Thyroid gland (tissue), 4 donors: ENCODE measurements at regions not wholly inside any gene's neighbourhood (a gene's known extent, or its start where the extent isn't known, plus 50 kb on each side); places are given as distances from the start of the nearest gene placed in this dataset.

Experiments
- DNase-seq, 2 donors: peaks; one replicate each; pipeline ENCODE4 v3.0.0-alpha.2; 2019
- H3K27ac ChIP-seq, 3 donors: fragments of 200-600 bp; sonication (generic); 1 replicate in 2 of 3; 2 replicates in 1 of 3; pipeline ENCODE4 v1.5.1; 2016 to 2019; ENCODE audit warnings: mild to moderate bottlenecking in 1 of 3, moderate library complexity in 1 of 3
- H3K27me3 ChIP-seq: fragments of 200-600 bp; sonication (generic); one replicate; pipeline ENCODE4 v1.5.1; 2019
- H3K36me3 ChIP-seq, 2 donors: fragments of 200-600 bp; sonication (generic); one replicate each; pipeline ENCODE4 v1.5.1; 2016 to 2019
- H3K4me1 ChIP-seq, 2 donors: fragments of 200-600 bp; sonication (generic); one replicate each; pipeline ENCODE4 v1.5.1; 2017 to 2019
- H3K4me3 ChIP-seq, 3 donors: fragments of 200-600 bp; sonication (generic); replicated peaks in 1 of 3; 1 replicate in 2 of 3; 2 replicates in 1 of 3; pipeline ENCODE4 v1.5.1; 2016; ENCODE audit warnings: mild to moderate bottlenecking in 1 of 3
- H3K9me3 ChIP-seq: fragments of 200-600 bp; sonication (generic); one replicate; pipeline ENCODE4 v1.5.1; 2017
- POLR2A ChIP-seq, 2 donors: fragments of 450-650 bp; IDR thresholded peaks; one replicate each; pipeline ENCODE4 v1.6.1; 2017; ENCODE audit warnings: antibody characterized with exemption in 2 of 2, mild to moderate bottlenecking in 2 of 2, moderate library complexity in 1 of 2
- WGBS, 2 donors: methylation state at CpG; one replicate each; pipeline ENCODE4 v1.1.5; 2017; 5-methylcytosine and 5-hydroxymethylcytosine counted together
- intact Hi-C: fragments of 100-400 bp; cut with DNase I; formaldehyde crosslinking; loops from one replicate; pipeline ENCODE4 v1.15.1; 2023
- TF ChIP-seq, protein P1 (sequence below), 6 experiments: fragments of 200-600 bp in 3 of 6; fragments of 450-650 bp in 3 of 6; sonication (generic) in 3 of 6; IDR thresholded peaks; one replicate each; pipeline ENCODE4 v1.5.1; 2016 to 2019; ENCODE audit warnings: antibody characterized with exemption in 6 of 6, mild to moderate bottlenecking in 2 of 6, inconsistent platforms in 1 of 6, moderate library complexity in 1 of 6

DNA sequence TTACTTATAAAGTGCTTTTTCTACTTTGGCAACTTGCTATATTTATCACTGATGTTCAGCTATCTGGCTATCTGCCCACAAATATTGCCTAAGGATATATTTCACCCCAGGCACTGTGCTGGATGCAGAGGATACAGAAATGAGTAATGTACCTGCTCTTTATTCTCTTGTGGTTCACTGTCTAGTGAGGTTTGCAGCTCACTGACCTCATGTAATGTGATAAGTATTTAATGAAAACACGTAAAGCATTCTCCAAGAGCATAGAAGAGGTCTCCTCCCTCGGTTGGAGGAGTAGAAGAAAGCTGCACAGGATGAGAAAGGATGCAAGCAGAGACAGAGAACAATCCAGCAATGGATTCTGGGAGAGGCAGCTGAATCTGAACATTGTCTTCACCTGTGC, 610.7 kb downstream of the CBLN4 start:
- Histone ChIP-seq H3K36me3 (no peaks in the 10 kb centered on the region), H3K27me3 (no peaks in the 10 kb centered on the region), H3K9me3 (no peaks in the 10 kb centered on the region), H3K4me3 (no peak overlapping the region), H3K4me1 (no peaks in the 10 kb centered on the region), H3K27ac (no peak overlapping the region)
- intact Hi-C loops: no loop called here
- TF ChIP-seq, protein P1, sequence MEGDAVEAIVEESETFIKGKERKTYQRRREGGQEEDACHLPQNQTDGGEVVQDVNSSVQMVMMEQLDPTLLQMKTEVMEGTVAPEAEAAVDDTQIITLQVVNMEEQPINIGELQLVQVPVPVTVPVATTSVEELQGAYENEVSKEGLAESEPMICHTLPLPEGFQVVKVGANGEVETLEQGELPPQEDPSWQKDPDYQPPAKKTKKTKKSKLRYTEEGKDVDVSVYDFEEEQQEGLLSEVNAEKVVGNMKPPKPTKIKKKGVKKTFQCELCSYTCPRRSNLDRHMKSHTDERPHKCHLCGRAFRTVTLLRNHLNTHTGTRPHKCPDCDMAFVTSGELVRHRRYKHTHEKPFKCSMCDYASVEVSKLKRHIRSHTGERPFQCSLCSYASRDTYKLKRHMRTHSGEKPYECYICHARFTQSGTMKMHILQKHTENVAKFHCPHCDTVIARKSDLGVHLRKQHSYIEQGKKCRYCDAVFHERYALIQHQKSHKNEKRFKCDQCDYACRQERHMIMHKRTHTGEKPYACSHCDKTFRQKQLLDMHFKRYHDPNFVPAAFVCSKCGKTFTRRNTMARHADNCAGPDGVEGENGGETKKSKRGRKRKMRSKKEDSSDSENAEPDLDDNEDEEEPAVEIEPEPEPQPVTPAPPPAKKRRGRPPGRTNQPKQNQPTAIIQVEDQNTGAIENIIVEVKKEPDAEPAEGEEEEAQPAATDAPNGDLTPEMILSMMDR (IDR thresholded peaks at IDR 0.05): no peak
- TF ChIP-seq POLR2A (IDR thresholded peaks at IDR 0.05): no peak
- no peak for DNase-seq
- 21 to 44% methylated on average over 2 of the region's 2 CpGs for WGBS, 2 donors

DNA sequence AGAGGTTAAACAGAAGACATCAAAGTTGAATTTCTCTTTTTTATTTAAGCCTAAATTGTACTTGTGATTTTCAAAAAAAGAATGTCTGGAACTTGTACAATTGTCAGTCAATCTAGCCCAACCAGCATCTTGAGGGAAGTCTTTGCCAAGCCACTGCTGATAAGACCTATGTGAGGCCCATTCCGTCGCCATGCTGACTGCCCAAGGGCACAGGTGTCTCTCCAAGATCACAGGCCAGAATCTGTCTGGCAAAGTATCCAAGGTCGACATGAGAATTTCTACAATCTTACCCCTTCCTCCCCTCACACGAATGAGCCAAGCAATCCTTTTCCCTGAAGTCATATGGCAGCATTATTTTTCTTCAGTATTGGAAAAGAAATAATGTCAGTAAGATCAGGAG, 614.5 kb downstream of the CBLN4 start:
- WGBS, 2 donors: 83 to 85% methylated on average over 4 of the region's 4 CpGs
- H3K9me3 ChIP-seq: no peaks in the 10 kb centered on the region
- H3K27ac ChIP-seq: no peak overlapping the region
- TF ChIP-seq POLR2A (IDR thresholded peaks at IDR 0.05): no peak
- TF ChIP-seq, protein P1 (IDR thresholded peaks at IDR 0.05): no peak
- no peak overlapping the region for H3K4me3 ChIP-seq
- intact Hi-C loops: no loop called here
- no peak for DNase-seq
- H3K27me3 ChIP-seq: no peaks in the 10 kb centered on the region
- H3K4me1 ChIP-seq: no peaks in the 10 kb centered on the region
- no peaks in the 10 kb centered on the region for H3K36me3 ChIP-seq

DNA sequence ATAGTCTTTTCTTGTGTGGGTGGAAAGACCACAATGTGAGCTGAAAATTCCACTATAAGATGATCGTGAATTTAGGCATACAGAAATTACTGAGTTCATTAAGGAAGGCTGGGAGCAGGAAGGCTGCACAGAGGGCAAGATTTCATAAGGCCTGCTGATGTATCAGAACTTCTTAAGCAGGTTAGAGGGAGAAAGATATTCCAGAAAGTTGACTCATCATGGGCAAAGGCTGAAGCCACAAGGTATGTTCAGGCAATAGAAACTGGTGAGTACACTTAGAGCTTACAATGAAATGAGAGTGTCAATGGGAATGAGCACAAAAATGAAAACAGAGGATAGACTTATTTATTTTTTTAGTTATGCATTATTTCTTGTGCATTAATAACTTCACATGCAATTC, 618.6 kb downstream of the CBLN4 start:
- H3K27ac ChIP-seq: no peak overlapping the region
- TF ChIP-seq, protein P1 (IDR thresholded peaks at IDR 0.05): no peak
- no peak for TF ChIP-seq POLR2A (IDR thresholded peaks at IDR 0.05)
- WGBS, 2 donors: 84 to 88% methylated on average over 1 of the region's 1 CpG
- no peaks in the 10 kb centered on the region for H3K4me1 ChIP-seq
- H3K36me3 ChIP-seq: no peaks in the 10 kb centered on the region
- intact Hi-C loops: no loop called here
- no peaks in the 10 kb centered on the region for H3K9me3 ChIP-seq
- DNase-seq: no peak
- H3K4me3 ChIP-seq: no peak overlapping the region
- no peaks in the 10 kb centered on the region for H3K27me3 ChIP-seq

DNA sequence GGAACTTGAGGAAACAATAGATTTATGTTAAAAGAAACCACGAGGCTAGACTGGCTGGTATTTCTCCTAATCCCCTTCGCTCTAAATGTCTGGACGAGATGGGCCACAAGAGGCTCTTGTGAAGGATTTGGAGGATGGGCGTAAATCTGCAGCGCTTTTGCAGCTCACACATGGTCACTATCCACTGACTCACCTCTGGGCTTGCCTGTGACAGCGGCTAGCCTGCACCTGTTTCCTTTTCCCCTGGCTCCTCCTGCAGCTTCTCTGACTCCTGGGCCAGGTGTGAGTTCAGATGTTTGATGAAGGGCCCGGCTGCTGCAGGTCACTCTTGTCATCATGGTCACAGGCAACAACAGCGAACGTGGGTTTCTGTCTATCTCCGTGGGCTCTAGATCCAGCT, 629.4 kb downstream of the CBLN4 start:
- Histone ChIP-seq H3K4me3 (no peak overlapping the region), H3K4me1 (no peaks in the 10 kb centered on the region), H3K9me3 (no peaks in the 10 kb centered on the region), H3K27me3 (no peaks in the 10 kb centered on the region), H3K36me3 (no peaks in the 10 kb centered on the region), H3K27ac (no peak overlapping the region)
- WGBS, 2 donors: 47 to 53% methylated on average over 10 of the region's 10 CpGs
- TF ChIP-seq, protein P1 (IDR thresholded peaks at IDR 0.05): no peak
- no peak for DNase-seq
- intact Hi-C loops: no loop called here

DNA sequence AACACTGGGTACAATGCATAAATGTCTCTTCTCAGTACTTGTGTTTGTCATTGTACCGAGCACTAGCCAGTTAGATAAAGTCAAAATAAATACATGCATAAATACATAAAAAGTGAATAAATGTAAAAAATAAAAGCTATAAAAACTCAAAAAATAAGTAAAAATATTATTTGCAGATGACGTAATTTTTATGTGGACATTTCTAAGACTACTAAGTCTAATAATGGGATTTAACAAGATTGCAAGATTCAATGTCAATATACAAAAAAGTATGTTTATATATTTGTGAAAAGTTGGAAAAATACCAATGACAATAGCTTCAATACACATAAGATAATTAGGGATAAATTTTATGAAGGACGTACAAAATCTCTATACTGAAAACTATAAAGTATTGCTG, 639.6 kb downstream of the CBLN4 start:
- no peak for DNase-seq
- 91% methylated on average over 3 of the region's 3 CpGs for WGBS, 2 donors
- Histone ChIP-seq H3K27me3 (no peaks in the 10 kb centered on the region), H3K36me3 (no peaks in the 10 kb centered on the region), H3K4me1 (no peaks in the 10 kb centered on the region), H3K4me3 (no peak overlapping the region), H3K9me3 (peaks cover 6% of the 10 kb centered on the region), H3K27ac (no peak overlapping the region)
- TF ChIP-seq, protein P1 (IDR thresholded peaks at IDR 0.05): no peak
- TF ChIP-seq POLR2A (IDR thresholded peaks at IDR 0.05): no peak
- intact Hi-C loops: no loop called here
